ENCODE measurements at regions not wholly inside any gene's neighbourhood (a gene's known extent, or its start where the extent isn't known, plus 50 kb on each side); places are given as distances from the start of the nearest gene placed in this dataset.

- H2AFZ ChIP-seq (replicated peaks): no peak overlapping the region
- no peaks in the 10 kb centered on the region for H3K36me3 ChIP-seq
- Mint-ChIP-seq H3K27me3 (ENCODE audit: insufficient read depth, low read depth) (no peaks in the 10 kb centered on the region), H3K36me3 (no peaks in the 10 kb centered on the region), H3K4me3 (no peak overlapping the region), H3K27ac (no peak overlapping the region), H3K9me3 (peaks cover 31% of the 10 kb centered on the region), H3K4me1 (no peaks in the 10 kb centered on the region)
- TF ChIP-seq CTCF (IDR thresholded peaks at IDR 0.05) (no peak), EZH2phosphoT487 (IDR thresholded peaks at IDR 0.05) (no peak), EZH2 (IDR thresholded peaks at IDR 0.05) (no peak)
- H3K27me3 ChIP-seq: no peaks in the 10 kb centered on the region
- H4K20me1 ChIP-seq (ENCODE audit: low read depth): no peaks in the 10 kb centered on the region
- no peak overlapping the region for H3K4me2 ChIP-seq
- DNase-seq (ENCODE audit: low spot score): no peak
- H3K9ac ChIP-seq: no peak overlapping the region
- H3F3A ChIP-seq (ENCODE audit: low read depth): no peaks in the 10 kb centered on the region
- H3K9me3 ChIP-seq (ENCODE audit: low read depth): peaks cover 4% of the 10 kb centered on the region
- no peak overlapping the region for H3K27ac ChIP-seq
- no peaks in the 10 kb centered on the region for H3K4me1 ChIP-seq
- no peak overlapping the region for H3K4me3 ChIP-seq
- no peaks in the 10 kb centered on the region for H3K79me2 ChIP-seq (ENCODE audit: low read depth)
These were observed 385.4 kb upstream of the GATB start for GRCh38 chr4:152146244-152146643.

- Histone ChIP-seq H3K79me2 (ENCODE audit: low read depth) (no peaks in the 10 kb centered on the region), H2AFZ (replicated peaks) (no peak overlapping the region), H3K4me2 (no peak overlapping the region), H3K36me3 (no peaks in the 10 kb centered on the region), H3K4me1 (no peaks in the 10 kb centered on the region), H4K20me1 (ENCODE audit: low read depth) (no peaks in the 10 kb centered on the region), H3K9me3 (ENCODE audit: low read depth) (peaks cover 4% of the 10 kb centered on the region), H3K27ac (no peak overlapping the region), H3K9ac (no peak overlapping the region), H3F3A (ENCODE audit: low read depth) (no peaks in the 10 kb centered on the region), H3K4me3 (no peak overlapping the region), H3K27me3 (no peaks in the 10 kb centered on the region)
- Mint-ChIP-seq H3K27me3 (ENCODE audit: insufficient read depth, low read depth) (no peaks in the 10 kb centered on the region), H3K4me1 (no peaks in the 10 kb centered on the region), H3K4me3 (no peak overlapping the region), H3K9me3 (peaks cover 31% of the 10 kb centered on the region), H3K36me3 (no peaks in the 10 kb centered on the region), H3K27ac (no peak overlapping the region)
- no peak for TF ChIP-seq CTCF (IDR thresholded peaks at IDR 0.05)
- no peak for TF ChIP-seq EZH2 (IDR thresholded peaks at IDR 0.05)
- no peak for TF ChIP-seq EZH2phosphoT487 (IDR thresholded peaks at IDR 0.05)
- DNase-seq (ENCODE audit: low spot score): no peak
These were observed 383.0 kb upstream of the GATB start for GRCh38 chr4:152143806-152144205.

- H3K27me3 Mint-ChIP-seq (ENCODE audit: insufficient read depth, low read depth): no peaks in the 10 kb centered on the region
- H3K36me3 Mint-ChIP-seq: no peaks in the 10 kb centered on the region
- no peak overlapping the region for H3K4me3 Mint-ChIP-seq
- Histone ChIP-seq H4K20me1 (ENCODE audit: low read depth) (no peaks in the 10 kb centered on the region), H3K4me1 (no peaks in the 10 kb centered on the region), H3K9ac (no peak overlapping the region), H3K36me3 (no peaks in the 10 kb centered on the region), H3F3A (ENCODE audit: low read depth) (no peaks in the 10 kb centered on the region), H3K4me2 (no peak overlapping the region), H3K4me3 (no peak overlapping the region), H3K79me2 (ENCODE audit: low read depth) (no peaks in the 10 kb centered on the region), H3K27ac (no peak overlapping the region), H3K9me3 (ENCODE audit: low read depth) (no peaks in the 10 kb centered on the region), H2AFZ (replicated peaks) (no peak overlapping the region), H3K27me3 (no peaks in the 10 kb centered on the region)
- no peak for DNase-seq (ENCODE audit: low spot score)
- H3K27ac Mint-ChIP-seq: no peak overlapping the region
- no peaks in the 10 kb centered on the region for H3K4me1 Mint-ChIP-seq
- no peak for TF ChIP-seq CTCF (IDR thresholded peaks at IDR 0.05)
- TF ChIP-seq EZH2 (IDR thresholded peaks at IDR 0.05): no peak
- TF ChIP-seq EZH2phosphoT487 (IDR thresholded peaks at IDR 0.05): no peak
- peaks cover 2% of the 10 kb centered on the region for H3K9me3 Mint-ChIP-seq
These were observed 377.6 kb upstream of the GATB start for GRCh38 chr4:152138451-152138850.

GRCh38 chr4:152132776-152133175 lies 372.0 kb upstream of the GATB start:
- Histone ChIP-seq H3K4me2 (no peak overlapping the region), H3K9me3 (ENCODE audit: low read depth) (no peaks in the 10 kb centered on the region), H3F3A (ENCODE audit: low read depth) (no peaks in the 10 kb centered on the region), H3K79me2 (ENCODE audit: low read depth) (no peaks in the 10 kb centered on the region), H3K27ac (no peak overlapping the region), H2AFZ (replicated peaks) (no peak overlapping the region), H3K36me3 (no peaks in the 10 kb centered on the region), H3K4me1 (no peaks in the 10 kb centered on the region), H4K20me1 (ENCODE audit: low read depth) (no peaks in the 10 kb centered on the region), H3K9ac (no peak overlapping the region), H3K27me3 (no peaks in the 10 kb centered on the region), H3K4me3 (no peak overlapping the region)
- Mint-ChIP-seq H3K36me3 (no peaks in the 10 kb centered on the region), H3K27me3 (ENCODE audit: insufficient read depth, low read depth) (no peaks in the 10 kb centered on the region), H3K9me3 (no peaks in the 10 kb centered on the region), H3K27ac (no peak overlapping the region), H3K4me1 (no peaks in the 10 kb centered on the region), H3K4me3 (no peak overlapping the region)
- TF ChIP-seq EZH2 (IDR thresholded peaks at IDR 0.05): no peak
- TF ChIP-seq EZH2phosphoT487 (IDR thresholded peaks at IDR 0.05): no peak
- no peak for TF ChIP-seq CTCF (IDR thresholded peaks at IDR 0.05)
- no peak for DNase-seq (ENCODE audit: low spot score)
